NCI-H748 (cell line): ENCODE measurements at regions not wholly inside any gene's neighbourhood (a gene's known extent, or its start where the extent isn't known, plus 50 kb on each side); places are given as distances from the start of the nearest gene placed in this dataset.

Source experiments
- DNase-seq: peaks from one replicate; lab custom pipeline; 2025; ENCODE audit not compliant: unreplicated experiment; lab: John Stamatoyannopoulos, UW

GRCh38 chr1:42096554-42096953 is 56.7 kb upstream of the GUCA2B start:
- no peak for DNase-seq

GRCh38 chr1:42089246-42089645 is 64.0 kb upstream of the GUCA2B start:
- no peak for DNase-seq

GRCh38 chr1:42086146-42086545 is 67.1 kb upstream of the GUCA2B start:
- no peak for DNase-seq

- no peak for DNase-seq
Measured at GRCh38 chr1:42085596-42085995, 67.6 kb upstream of the GUCA2B start.

- no peak for DNase-seq
Measured at GRCh38 chr1:42081475-42081874, 71.7 kb upstream of the GUCA2B start.

GRCh38 chr1:42075179-42075578 is 78.0 kb upstream of the GUCA2B start:
- DNase-seq: no peak

- DNase-seq: no peak
Measured at GRCh38 chr1:42070996-42071395, 82.2 kb upstream of the GUCA2B start.

GRCh38 chr1:42057800-42058199 is 95.4 kb upstream of the GUCA2B start:
- DNase-seq: no peak

GRCh38 chr1:42056460-42056859 is 96.8 kb upstream of the GUCA2B start:
- DNase-seq: no peak

- DNase-seq: no peak
Measured at GRCh38 chr1:42055061-42055460, 98.1 kb upstream of the GUCA2B start.

GRCh38 chr1:42052072-42052699 is 101.0 kb upstream of the GUCA2B start:
- no peak for DNase-seq

- DNase-seq: no peak
Measured at GRCh38 chr1:42047508-42047880, 105.7 kb upstream of the GUCA2B start.

- no peak for DNase-seq
Measured at GRCh38 chr1:42046761-42047507, 106.3 kb upstream of the GUCA2B start.

GRCh38 chr1:42044346-42044745 is 108.9 kb upstream of the GUCA2B start:
- DNase-seq: no peak

- DNase-seq: no peak
Measured at GRCh38 chr1:42043811-42044210, 109.4 kb upstream of the GUCA2B start.

- no peak for DNase-seq
Measured at GRCh38 chr1:42043182-42043581, 110.0 kb upstream of the GUCA2B start.

GRCh38 chr1:42041031-42041430 is 112.2 kb upstream of the GUCA2B start:
- no peak for DNase-seq

GRCh38 chr1:42040159-42040558 is 113.1 kb upstream of the GUCA2B start:
- DNase-seq: no peak

- DNase-seq: no peak
Measured at GRCh38 chr1:42038261-42038660, 114.9 kb upstream of the GUCA2B start.

- no peak for DNase-seq
Measured at GRCh38 chr1:42037586-42037985, 115.6 kb upstream of the GUCA2B start.

- no peak for DNase-seq
Measured at GRCh38 chr1:42037161-42037560, 116.0 kb upstream of the GUCA2B start.

GRCh38 chr1:42035830-42036604 is 117.2 kb upstream of the GUCA2B start:
- peak; percentile 100 for DNase-seq
